DND-41 (cell line): ENCODE measurements at regions not wholly inside any gene's neighbourhood (a gene's known extent, or its start where the extent isn't known, plus 50 kb on each side); places are given as distances from the start of the nearest gene placed in this dataset.
"Not testable (repeated sequence)": the region's sequence is repeated elsewhere in the genome, so short reads cannot be mapped to it uniquely, and the experiment has no call there.

ENCODE experiments used
- CTCF ChIP-seq: IDR thresholded peaks from 2 replicates; pipeline ENCODE4 v1.5.1; 2012; ENCODE audit warnings: borderline replicate concordance, low read length, moderate library complexity, mild to moderate bottlenecking; ENCODE audit not compliant: poor library complexity, severe bottlenecking; ENCODE audit errors: extremely low read depth
- EZH2 ChIP-seq: IDR thresholded peaks from 3 replicates; pipeline ENCODE4 v1.6.1; 2012; ENCODE audit warnings: borderline replicate concordance, low read depth, mild to moderate bottlenecking, moderate library complexity, low read length, inconsistent platforms; ENCODE audit not compliant: severe bottlenecking

GRCh38 chrX:25905728-25906127, 232.4 kb upstream of the MAGEB18 start:
- not testable (repeated sequence) for TF ChIP-seq CTCF, EZH2
